GM19023 (cell line): ENCODE measurements at regions not wholly inside any gene's neighbourhood (a gene's known extent, or its start where the extent isn't known, plus 50 kb on each side); places are given as distances from the start of the nearest gene placed in this dataset.

Source experiments
- ATAC-seq: cut with Tn5 transposase; IDR thresholded peaks from one replicate; pipeline ENCODE4 v1.9.1; 2021; ENCODE audit warnings: mild to moderate bottlenecking, moderate library complexity; ENCODE audit not compliant: unreplicated experiment

DNA sequence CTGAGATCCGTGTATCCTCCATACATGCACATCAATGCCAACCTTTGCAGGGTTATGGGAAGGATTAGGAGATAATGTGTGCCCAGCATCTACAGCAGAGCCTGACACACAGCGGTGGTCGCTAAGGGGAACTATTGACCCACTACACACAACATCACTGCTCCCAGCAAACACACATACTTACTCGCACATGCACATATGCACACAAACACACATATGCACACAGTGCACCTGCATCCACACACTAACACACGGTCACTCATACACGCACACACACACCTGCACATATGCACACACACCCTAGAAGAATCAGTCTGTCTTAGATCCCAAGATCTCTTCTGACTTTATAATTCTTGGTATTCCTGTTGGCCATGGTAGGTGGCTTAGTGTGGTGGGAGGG lies 118.3 kb downstream of the GYPC start:
- no peak for ATAC-seq

DNA sequence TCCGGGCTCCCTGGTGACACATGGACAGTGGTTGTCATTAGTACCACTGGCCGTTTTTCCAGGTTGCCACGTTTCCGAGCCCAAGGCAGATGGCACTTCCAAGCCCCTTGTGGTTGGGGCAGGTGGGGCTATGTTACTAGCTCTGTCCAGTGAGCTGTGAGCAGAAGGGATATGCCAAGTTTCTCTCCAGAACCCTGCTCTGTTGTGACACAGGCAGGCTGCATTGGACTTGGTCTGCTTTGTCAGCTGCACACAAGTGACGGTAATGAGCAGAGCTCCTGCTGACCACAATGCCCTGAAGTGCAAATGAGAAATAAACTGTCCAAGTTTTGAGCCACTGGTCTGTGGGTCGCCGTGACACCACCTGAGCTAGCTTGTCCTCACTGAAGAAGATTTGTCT lies 118.8 kb downstream of the GYPC start:
- no peak for ATAC-seq

DNA sequence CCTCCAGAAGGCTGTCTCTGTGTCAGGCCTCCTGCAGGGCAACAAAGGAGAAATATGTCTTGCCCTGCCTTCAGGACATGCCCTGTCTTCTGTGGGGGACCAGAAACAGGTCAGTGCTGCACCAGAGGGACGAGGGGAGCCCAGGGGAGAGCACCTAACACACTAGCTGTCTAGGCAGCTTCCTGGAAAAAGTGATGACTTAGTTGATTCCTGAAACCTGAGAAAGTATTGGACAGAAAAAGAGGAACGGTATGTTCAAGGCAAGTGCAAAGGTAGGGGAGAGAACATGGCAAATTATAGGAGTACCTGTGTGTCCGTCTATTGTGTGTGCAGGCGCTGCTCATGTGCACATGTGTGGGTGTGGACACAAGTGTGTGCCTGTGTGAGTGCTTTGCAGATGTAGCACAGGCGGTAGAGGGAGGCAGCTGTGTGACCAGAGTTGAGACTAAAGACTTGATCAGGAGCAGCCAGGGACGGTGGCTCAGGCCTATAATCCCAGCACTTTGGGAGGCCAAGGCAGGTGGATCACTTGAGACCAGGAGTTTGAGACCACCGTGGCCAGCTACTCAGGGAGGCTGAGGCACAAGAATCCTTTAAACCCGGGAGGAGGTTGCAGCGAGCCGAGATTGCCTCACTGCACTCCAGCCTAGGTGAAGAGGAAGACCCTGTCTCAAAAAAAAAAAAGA lies 119.5 kb downstream of the GYPC start:
- no peak for ATAC-seq

DNA sequence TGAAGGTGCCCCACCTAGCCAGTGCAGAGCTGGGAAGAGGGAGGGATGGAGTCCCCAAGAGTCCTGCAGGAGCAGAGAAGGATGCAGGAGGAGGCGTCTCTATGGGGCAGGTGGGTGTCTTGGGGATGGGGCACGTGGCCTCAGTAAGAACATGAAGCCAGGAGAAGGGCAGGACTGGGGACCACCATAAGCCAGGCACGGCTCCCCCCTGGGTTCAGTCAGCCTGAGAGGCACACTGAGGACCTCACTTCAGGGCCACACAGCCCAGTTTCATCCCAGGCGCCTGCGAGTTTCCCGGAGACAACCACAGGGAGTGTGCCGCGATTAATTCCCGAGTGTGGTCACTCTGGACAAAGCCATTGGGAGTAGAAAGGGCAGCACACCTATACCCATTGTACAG lies 120.3 kb downstream of the GYPC start:
- ATAC-seq: peak; percentile 6

DNA sequence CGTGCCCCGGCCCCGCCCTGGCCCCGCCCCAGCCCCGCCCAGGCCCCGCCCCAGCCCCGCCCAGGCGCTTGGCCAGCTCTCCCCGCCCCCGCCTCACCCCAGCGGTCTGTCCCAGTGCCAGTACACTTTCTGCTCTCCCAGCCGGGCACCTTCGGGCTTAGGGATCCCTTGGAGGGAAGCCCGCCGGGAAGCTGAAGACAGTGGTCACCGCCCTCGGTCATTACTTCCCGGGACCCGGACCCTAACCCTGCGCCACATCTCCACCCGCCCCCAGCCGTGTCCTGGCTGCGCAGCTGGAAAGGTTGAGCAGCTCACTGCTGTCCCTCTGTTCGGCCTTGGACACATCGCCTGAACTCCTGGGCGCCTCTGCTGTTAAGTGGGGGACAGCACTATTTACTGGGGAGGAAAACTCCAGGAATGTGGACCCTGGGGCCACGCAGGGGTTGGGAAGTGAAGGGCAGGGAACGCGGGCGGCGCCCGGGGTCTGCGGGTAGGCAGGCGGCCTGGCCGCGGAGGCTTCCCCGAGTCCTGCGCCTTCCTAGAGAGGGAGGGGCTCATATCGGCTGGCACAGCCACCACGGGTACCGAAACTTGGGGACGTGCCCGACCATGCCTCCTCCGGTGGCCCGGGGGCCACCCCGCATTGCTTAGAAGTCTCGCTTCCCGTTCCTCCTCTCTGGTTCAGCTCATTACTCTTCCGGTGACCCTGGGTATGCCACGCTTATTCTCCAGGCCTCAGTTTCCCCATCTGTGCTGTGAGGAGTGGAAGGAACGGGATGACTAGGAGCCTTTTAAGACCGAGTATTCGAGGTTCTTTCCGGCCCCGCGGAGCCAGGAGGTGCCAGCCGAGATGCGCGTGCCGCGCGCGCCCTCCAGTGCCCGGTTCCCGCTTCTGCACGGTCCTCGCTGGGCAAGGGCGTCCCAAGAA lies 121.0 kb downstream of the GYPC start:
- ATAC-seq: peak; percentile 88

DNA sequence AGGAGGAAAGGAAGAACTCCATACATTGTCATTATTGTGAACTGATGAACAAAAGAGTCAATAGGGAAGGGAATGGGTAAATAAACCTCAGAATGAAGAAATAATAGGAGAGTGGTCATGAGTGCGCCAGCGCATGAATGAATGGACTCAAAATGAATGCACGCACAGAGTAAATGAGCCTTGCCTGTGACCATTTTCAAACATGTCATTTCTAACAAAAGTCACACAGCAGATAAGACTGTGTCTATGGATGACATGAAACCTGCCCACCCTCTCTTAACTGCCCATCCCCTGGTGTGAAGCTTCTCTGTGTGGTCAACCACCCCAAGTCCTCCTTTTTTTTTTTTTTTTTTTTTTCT lies 121.1 kb upstream of the TEX51 start:
- peak; percentile 8 for ATAC-seq

DNA sequence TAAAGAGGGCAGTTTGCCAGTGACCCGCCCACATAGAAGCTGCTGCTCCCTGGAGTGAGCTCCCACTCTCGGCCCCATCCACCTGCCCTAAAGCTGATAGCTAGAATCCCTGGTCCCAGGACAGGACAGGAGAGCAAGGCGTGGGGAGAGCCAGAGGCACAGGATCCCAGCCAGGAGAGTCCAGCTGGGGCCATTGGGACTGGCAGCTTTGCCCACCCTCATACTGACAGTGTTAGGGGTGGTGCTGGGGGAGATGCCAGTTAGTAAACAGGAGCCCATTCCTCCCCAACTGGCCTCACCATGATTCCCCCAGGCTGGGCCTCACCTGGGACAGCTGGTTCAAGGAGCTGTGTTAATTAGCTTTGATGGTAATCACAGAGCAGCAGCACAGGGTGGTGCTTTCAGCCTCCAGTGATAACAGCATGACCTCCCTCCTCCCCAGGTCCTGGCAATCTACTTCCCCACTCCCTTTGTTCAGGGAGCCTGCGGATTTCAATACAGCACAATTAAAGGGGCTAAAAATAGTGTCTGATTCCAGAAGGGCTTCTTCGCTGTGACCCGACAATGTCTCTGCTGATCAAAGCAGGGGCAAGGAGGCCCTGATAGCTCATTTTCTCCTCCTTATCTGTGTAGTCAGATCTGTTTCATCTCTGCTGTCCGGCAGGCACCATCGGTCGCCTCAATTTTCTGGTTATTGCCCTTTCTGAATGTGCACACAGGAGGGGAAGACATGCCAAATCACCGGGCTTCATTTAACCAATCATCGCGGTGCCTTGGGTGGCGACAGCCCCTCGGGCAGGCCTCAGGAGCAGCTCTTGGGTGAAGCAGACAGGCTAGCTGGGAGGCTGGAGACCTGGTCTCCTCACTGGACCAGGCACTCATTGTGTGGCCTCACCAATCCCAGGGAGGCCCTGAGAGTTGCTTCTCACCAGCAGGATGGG lies 119.9 kb upstream of the TEX51 start:
- ATAC-seq: no peak

DNA sequence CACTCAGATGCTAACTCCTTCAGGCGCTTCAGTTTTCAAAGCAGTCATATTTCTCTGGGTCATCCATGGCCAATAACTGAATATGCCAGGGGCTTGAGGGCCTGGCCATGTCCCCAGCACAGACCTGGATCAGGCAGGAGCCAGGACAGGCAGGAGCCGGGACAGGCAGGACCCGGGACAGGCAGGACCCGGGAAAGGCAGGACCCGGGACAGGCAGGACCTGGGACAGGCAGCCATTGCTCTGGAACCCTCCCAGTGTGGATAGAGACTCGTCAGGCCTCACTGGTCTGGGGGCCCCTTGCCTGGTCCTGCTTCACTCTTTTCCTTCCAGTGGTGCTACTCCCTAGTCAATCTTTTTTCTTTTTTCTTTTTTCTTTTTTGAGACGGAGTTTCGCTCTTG lies 117.5 kb upstream of the TEX51 start:
- ATAC-seq: no peak

DNA sequence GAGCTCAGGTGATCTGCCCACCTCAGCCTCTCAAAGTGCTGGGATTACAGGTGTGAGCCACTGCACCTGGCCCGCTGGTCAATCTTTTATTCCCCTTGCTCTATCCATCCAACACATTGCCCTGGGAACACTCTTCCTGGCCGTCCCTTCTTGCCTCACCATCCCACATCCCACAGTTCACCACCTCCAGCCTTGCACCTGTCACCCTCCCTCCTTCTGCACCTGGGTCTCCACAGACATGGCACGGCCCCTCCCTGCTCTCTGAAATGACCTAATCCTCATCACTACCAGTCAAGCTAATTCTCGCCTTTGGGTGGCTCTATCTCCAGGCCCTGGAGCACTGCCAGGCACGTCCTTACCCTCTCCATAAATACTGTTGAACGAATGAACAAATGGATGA lies 116.9 kb upstream of the TEX51 start:
- ATAC-seq: no peak

DNA sequence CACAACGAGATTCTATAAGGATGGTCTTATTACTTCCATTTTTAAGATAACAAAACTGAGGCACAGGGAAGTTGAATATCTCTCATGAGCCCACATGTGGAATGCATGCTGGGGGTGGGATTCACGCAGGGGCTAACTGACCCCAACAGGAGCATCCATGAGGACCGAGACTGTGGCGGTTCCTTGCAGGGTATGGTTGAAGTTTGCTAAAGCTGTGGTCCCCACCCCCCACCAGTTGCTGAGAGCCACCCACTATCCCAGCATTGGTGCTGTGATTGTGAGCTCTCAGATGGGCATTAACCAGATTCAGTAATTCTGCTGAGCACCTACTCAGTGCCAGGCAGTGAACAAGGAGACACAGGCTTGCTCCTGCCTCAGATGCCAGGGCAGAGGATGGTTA lies 116.0 kb upstream of the TEX51 start:
- no peak for ATAC-seq

DNA sequence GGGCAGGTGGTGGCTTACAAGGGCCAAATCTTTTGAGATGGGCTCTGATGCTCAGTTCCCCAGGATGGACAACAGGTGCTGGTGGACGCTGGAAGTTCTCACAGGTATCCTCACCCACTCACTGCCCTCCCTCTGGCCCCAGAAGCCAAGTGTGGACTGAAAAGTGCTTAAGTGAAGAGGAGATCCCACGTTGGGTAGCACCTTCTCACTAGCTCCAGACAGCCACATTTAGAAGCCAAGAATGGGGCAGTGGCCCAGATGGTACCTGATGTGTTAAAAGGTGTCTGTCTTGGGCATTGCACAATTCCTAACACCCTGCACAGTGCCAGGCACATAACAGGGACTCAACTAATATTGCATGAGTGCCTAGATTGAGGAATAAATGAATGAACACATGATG lies 115.3 kb upstream of the TEX51 start:
- ATAC-seq: no peak

DNA sequence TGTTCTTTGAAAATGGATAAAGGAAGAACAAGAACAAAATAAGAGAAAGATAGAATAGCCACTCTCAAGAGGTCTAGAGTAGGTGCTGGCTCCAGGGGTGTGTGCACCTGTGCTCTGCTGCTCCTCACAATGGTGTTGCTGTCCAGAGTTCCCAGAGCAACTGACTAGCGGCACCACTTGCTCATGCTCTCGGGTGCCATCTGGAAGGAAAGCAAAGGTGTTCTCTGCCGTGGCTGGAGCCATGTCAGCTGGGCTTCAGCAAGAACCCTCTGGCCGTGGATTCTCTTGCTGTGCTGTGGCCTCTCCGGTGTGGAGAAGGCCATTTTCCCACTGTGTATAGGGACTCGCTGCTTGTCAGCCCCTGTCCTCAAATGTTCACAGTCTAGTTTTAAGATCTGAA lies 114.6 kb upstream of the TEX51 start:
- ATAC-seq: no peak

DNA sequence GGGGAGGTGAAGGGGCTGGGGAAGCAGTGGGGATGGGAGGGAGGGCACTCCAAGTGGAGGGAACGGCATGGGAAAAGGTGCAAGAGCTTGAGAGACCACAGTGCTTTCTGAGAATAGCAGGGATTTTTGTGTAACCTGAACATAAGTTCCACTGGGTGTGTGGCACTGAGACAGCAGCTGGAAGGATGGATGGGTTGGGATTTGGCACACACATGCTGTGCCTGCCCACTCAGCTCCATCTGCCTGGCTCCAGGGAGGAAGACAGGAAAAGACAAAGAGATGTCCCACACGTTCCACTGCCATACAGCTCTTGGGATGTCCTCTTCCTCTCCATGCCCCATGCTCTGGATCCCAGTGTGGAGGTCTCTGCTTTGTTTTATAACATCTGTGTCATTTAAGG lies 114.1 kb upstream of the TEX51 start:
- ATAC-seq: no peak

DNA sequence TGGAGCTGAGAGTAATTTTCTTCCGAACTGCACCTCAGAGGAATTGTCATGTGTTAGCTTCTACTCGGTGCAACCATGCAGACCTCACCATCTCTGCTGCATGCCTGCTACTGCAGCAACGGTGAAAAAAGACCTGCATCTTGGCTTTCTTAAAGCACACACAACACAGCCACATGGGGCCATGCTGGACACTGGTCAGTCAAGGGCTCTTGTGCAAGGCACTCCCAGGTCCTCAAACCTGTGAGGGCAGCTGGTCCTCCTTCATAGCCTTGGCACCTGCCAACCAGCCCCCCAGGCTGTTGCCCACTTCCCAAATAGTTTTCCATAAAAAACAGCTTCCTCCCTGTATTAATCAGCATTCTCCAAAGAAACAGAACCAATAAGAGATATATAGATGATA lies 113.5 kb upstream of the TEX51 start:
- ATAC-seq: no peak

DNA sequence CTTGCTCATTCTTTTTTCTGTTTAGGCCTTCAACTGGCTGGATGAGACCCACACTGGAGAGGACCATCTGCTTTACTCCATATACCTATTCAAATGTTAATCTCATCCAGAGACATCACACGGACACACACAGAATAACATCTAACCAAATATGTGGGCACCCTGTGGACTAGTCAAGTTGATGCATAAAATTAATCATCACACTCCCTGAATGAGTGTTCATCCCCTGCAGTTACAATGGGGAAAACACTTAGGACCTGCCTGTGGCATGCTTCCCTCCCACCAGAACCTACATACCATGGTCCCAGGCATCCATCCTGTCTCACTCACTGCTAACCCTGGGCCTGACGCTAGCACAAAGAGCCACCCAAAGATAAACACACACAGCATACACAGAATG lies 112.8 kb upstream of the TEX51 start:
- no peak for ATAC-seq

DNA sequence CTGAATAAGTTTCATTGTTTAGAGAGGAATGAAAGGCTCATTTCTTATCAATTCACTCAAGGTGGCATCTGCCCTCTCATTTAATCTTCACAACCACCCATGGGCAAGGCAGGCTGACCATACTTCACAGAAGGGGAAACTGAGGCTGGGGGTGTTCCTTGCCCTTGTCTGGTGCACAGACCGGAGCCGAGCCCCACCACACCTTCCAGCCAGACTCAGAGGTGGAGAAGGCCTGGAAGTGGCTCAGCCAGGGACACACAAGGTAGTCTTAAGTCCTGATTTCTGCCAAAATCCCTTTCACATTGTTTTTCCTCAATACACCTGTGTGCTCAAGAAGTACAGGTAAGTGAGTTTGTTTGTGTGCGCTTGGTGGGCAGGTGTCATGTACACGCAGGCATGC lies 111.9 kb upstream of the TEX51 start:
- no peak for ATAC-seq

DNA sequence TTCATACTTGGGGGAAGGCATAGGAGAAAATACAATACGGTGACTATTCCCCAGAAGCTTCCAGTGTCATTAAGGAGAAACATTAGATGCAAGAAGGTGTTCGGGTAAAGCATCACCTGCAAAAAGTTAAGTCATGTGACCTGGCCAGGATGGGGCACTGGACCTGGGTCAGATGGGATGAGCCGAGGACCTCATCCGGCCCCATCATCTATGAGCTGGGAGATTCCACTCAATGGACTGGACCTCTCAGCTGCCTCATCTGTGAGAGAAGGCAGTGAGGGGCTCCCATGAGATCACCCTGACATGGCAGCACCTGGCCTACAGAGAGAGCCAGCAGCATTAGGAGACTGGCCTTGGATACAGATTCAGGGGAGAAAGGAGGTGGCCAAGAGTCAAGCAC lies 111.4 kb upstream of the TEX51 start:
- ATAC-seq: no peak

DNA sequence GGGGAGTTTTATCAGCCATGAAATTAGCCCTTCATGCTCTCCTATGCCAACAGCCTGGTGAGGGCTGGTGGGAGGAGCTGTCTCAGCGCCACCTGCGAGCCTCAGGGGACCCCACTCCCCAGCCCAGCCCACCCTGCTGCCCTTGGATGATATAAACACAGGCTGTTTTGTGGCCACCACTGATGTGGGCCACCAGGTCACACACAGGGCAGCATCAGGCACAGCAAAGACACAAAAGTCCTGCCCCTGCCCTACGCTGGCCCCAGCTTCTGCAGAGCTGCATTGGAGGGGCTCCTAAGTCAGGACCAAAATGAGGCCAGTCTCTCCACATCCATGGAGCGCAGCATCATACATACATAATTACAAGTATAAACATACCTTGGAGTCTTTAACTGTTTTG lies 110.6 kb upstream of the TEX51 start:
- ATAC-seq: no peak

DNA sequence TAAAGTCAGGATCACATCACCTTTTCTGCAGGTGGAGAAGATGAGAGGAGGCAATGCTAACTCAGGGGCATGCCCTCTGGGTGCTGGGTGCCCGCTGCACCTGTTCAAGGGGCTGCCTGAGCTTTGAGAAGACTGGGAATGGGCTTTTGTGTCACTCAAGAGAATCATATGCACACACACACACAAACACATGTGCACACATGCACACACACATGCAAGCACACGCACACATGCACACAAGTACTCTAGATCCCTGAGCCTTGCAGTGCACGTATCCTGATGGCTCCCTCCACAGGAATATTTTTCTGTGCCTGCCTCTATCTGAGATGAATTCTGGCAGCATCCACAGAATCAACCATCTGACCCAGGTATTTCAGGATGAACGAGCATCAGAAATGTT lies 110.0 kb upstream of the TEX51 start:
- no peak for ATAC-seq

DNA sequence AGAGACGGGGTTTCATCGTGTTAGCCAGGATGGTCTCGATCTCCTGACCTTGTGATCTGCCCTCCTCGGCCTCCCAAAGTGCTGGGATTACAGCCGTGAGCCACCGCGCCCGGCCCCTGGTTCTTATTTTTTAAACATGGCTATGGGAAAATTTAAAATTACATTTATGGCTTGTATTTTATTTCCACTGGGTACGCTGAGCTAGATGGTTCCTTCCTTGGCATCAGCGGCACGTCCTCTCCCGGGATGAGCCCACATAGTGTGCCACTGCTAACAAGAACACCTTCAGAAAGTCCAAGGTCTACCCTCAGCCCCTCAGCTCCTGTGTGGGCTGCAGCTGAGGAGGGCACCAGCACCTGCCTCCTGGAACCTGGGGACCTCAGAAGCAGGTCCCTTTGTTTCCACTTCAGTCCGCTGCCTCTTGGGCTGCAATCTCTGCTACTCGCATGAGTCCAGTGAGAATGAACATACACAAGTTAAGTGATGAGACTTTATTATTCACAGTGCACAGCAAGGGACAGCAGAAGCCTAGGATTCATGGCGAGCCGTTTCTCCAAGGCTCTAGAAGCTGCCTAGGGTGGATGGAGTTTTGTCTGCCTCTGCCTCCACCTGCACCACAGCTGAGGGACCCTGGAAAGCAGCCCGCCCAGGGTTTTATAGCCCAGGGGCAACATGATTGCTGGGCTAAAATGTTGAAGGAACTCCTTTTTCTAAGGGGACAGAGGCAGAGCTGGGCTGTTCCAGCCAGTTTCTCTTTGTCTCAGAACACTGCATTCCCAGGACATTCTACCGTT lies 107.5 kb upstream of the TEX51 start:
- ATAC-seq: no peak

DNA sequence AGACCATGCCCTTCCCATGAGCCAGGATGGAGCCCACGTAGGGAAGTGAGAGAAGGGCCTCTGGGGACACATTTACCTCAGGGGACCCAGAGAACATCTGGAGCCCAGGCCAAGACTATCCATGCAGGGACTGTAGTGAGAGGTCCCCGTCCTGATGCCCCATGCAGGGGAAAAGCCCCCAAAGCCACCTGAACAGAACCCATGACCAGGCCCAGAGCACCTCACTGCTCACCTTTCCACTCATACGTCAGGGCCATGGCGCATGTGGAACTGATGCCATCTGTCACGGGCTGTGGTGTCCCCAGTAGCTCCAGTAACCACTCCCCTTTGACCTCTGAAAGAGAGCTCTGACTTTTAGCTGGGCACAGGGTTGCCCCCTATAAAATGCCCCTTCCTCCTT lies 106.5 kb upstream of the TEX51 start:
- no peak for ATAC-seq
